B cell (primary cell): ENCODE measurements at regions not wholly inside any gene's neighbourhood (a gene's known extent, or its start where the extent isn't known, plus 50 kb on each side); places are given as distances from the start of the nearest gene placed in this dataset.

Experiments
- ATAC-seq: fragments of 200-7000 bp; cut with Tn5 transposase; one replicate; pipeline ENCODE4 v1.10.0; 2021; ENCODE audit warnings: low read depth, mild to moderate bottlenecking, moderate number of reproducible peaks, moderate library complexity
- CTCF ChIA-PET: fragments of 350-600 bp; sonication (Branson Sonifier 250); formaldehyde crosslinking; loops from one replicate; lab custom pipeline; 2021; ENCODE audit warnings: antibody characterized with exemption, inconsistent platforms; lab: Charles Lee
- POLR2A ChIA-PET: fragments of 350-600 bp; sonication (Branson Sonifier 250); formaldehyde crosslinking; loops from one replicate; lab custom pipeline; 2021; ENCODE audit warnings: antibody characterized with exemption; lab: Charles Lee
- DNase-seq: peaks from one replicate; pipeline ENCODE4 v3.0.0; 2013
- H2AFZ ChIP-seq: 2 replicates; pipeline ENCODE4 v1.6.1; 2012; ENCODE audit warnings: mild to moderate bottlenecking, low read depth, low read length; ENCODE audit not compliant: insufficient read depth, poor library complexity, severe bottlenecking
- H3K27ac ChIP-seq, 2 donors: 1 replicate in 1 of 2; 2 replicates in 1 of 2; pipeline ENCODE4 v1.5.1; 2012 to 2013; ENCODE audit warnings: low read length in 2 of 2, mild to moderate bottlenecking in 2 of 2, moderate library complexity in 1 of 2
- H3K27me3 ChIP-seq, 4 experiments: fragments of 200-600 bp in 1 of 4; sonication (generic) in 1 of 4; replicated peaks in 1 of 4; 1 replicate in 2 of 4; 2 replicates in 2 of 4; pipeline versions ENCODE4 v1.6.1 to v1.7.0; 2013 to 2016; ENCODE audit warnings: low read length in 3 of 4, mild to moderate bottlenecking in 2 of 4, mixed read lengths in 1 of 4, moderate library complexity in 1 of 4; ENCODE audit not compliant: insufficient read depth in 4 of 4, control insufficient read depth in 3 of 4; ENCODE audit errors: control extremely low read depth in 1 of 4
- H3K36me3 ChIP-seq, 2 experiments: replicated peaks in 1 of 2; 1 replicate in 1 of 2; 2 replicates in 1 of 2; pipeline versions ENCODE4 v1.6.1 to v1.7.1; 2013; ENCODE audit warnings: low read length in 1 of 2; ENCODE audit not compliant: insufficient read depth in 2 of 2, control insufficient read depth in 1 of 2; ENCODE audit errors: control extremely low read depth in 1 of 2, extremely low read depth in 1 of 2
- H3K4me1 ChIP-seq, 2 donors: fragments of 200-600 bp in 1 of 2; sonication (generic) in 1 of 2; 1 replicate in 1 of 2; 2 replicates in 1 of 2; pipeline versions ENCODE4 v1.5.1 to v1.6.1; 2013 to 2017; ENCODE audit warnings: low read length in 2 of 2; ENCODE audit not compliant: control insufficient read depth in 2 of 2, insufficient read depth in 2 of 2
- H3K4me2 ChIP-seq: replicated peaks from 2 replicates; pipeline ENCODE3; 2012; ENCODE audit warnings: mild to moderate bottlenecking, low read depth, low read length; ENCODE audit not compliant: poor library complexity, severe bottlenecking
- H3K4me3 ChIP-seq, 5 experiments: fragments of 200-600 bp in 1 of 5; sonication (generic) in 1 of 5; 1 replicate in 3 of 5; 2 replicates in 2 of 5; pipeline versions ENCODE4 v1.5.1 to v1.7.0; 2011 to 2016; ENCODE audit warnings: low read length in 4 of 5, mild to moderate bottlenecking in 4 of 5, low read depth in 2 of 5, control low read depth in 1 of 5, moderate library complexity in 1 of 5; ENCODE audit not compliant: insufficient read depth in 1 of 5; ENCODE audit errors: control extremely low read depth in 1 of 5, extremely low read depth in 1 of 5
- H3K79me2 ChIP-seq: fragments of 200-600 bp; sonication (generic); one replicate; pipeline ENCODE4 v1.6.0; 2016; ENCODE audit warnings: low read length; ENCODE audit not compliant: control insufficient read depth, insufficient read depth
- H3K9ac ChIP-seq: fragments of 200-600 bp; sonication (generic); 2 replicates; pipeline ENCODE4 v1.6.1; 2017; ENCODE audit warnings: mild to moderate bottlenecking, low read length, moderate library complexity
- H3K9me3 ChIP-seq, 3 donors: one replicate each; pipeline versions ENCODE4 v1.6.1 to v1.7.1; 2013; ENCODE audit warnings: low read length in 2 of 3; ENCODE audit not compliant: control insufficient read depth in 2 of 3, insufficient read depth in 1 of 3; ENCODE audit errors: control extremely low read depth in 1 of 3
- H4K20me1 ChIP-seq: 2 replicates; pipeline ENCODE4 v1.6.0; 2012; ENCODE audit warnings: mild to moderate bottlenecking, low read length; ENCODE audit not compliant: insufficient read depth, control insufficient read depth, poor library complexity, severe bottlenecking
- H3K27ac Mint-ChIP-seq: one replicate; pipeline ENCODE4 v1.8.0; 2021; ENCODE audit warnings: mixed read lengths
- H3K27me3 Mint-ChIP-seq: one replicate; pipeline ENCODE4 v1.8.0; 2021; ENCODE audit warnings: mixed read lengths
- H3K4me1 Mint-ChIP-seq: one replicate; pipeline ENCODE4 v1.8.0; 2021; ENCODE audit warnings: mixed read lengths
- H3K4me3 Mint-ChIP-seq: one replicate; pipeline ENCODE4 v1.8.0; 2021; ENCODE audit warnings: mixed read lengths
- H3K9me3 Mint-ChIP-seq: one replicate; pipeline ENCODE4 v1.8.0; 2022; ENCODE audit warnings: mixed read lengths; ENCODE audit not compliant: insufficient read depth
- CTCF ChIP-seq: fragments of 200-600 bp; IDR thresholded peaks from one replicate; pipeline ENCODE4 v1.8.0; 2022; ENCODE audit warnings: antibody characterized with exemption, mild to moderate bottlenecking
- EZH2 ChIP-seq: IDR thresholded peaks from 2 replicates; pipeline ENCODE4 v1.6.1; 2012; ENCODE audit warnings: borderline replicate concordance, low read depth, mild to moderate bottlenecking, moderate library complexity, low read length; ENCODE audit not compliant: insufficient read depth, poor library complexity, severe bottlenecking
- WGBS: methylation state at CpG from one replicate; pipeline ENCODE4 v1.1.5; 2013; ENCODE audit warnings: missing lambda C conversion rate; ENCODE audit not compliant: insufficient coverage; 5-methylcytosine and 5-hydroxymethylcytosine counted together
- intact Hi-C: fragments of 100-400 bp; cut with micrococcal nuclease; formaldehyde crosslinking; loops from one replicate; pipeline ENCODE4 v1.10.0; 2022

- Histone ChIP-seq H2AFZ (no peak overlapping the region), H3K4me1 (peaks cover 7 to 14% of the 10 kb centered on the region in 2 donors), H3K27ac (no peak overlapping the region), H3K9ac (no peak overlapping the region), H3K4me3 (no peak overlapping the region), H3K27me3 (no peaks in the 10 kb centered on the region), H3K79me2 (no peaks in the 10 kb centered on the region), H3K4me2 (no peak overlapping the region), H3K9me3 (peaks cover 0 to 4% (median 0%) of the 10 kb centered on the region in 3 donors), H4K20me1 (no peaks in the 10 kb centered on the region), H3K36me3 (no peaks in the 10 kb centered on the region)
- Mint-ChIP-seq H3K9me3 (no peaks in the 10 kb centered on the region), H3K4me1 (peaks cover 10% of the 10 kb centered on the region), H3K27me3 (no peaks in the 10 kb centered on the region), H3K27ac (no peak overlapping the region), H3K4me3 (no peak overlapping the region)
- ATAC-seq (no peak), DNase-seq (no peak)
- POLR2A ChIA-PET, result no interaction called here
- CTCF ChIA-PET, result no interaction called here
- TF ChIP-seq CTCF (no peak), EZH2 (no peak)
- WGBS, result 100% methylated on average over 1 of the region's 2 CpGs
- intact Hi-C loops, result no loop called here
Measured at GRCh38 chr13:79802389-79803085, 321.6 kb downstream of the NDFIP2 start.

GRCh38 chr13:79799059-79799867, 318.3 kb downstream of the NDFIP2 start:
- no peaks in the 10 kb centered on the region for H3K9me3 Mint-ChIP-seq
- no peak overlapping the region for H3K4me3 Mint-ChIP-seq
- Histone ChIP-seq H3K27ac (no peak overlapping the region), H4K20me1 (no peaks in the 10 kb centered on the region), H3K79me2 (no peaks in the 10 kb centered on the region), H3K27me3 (no peaks in the 10 kb centered on the region), H3K9ac (no peak overlapping the region), H3K4me3 (no peak overlapping the region), H2AFZ (no peak overlapping the region), H3K9me3 (no peaks in the 10 kb centered on the region), H3K36me3 (no peaks in the 10 kb centered on the region), H3K4me2 (no peak overlapping the region), H3K4me1 (peaks cover 7 to 14% of the 10 kb centered on the region in 2 donors)
- 100% methylated on average over 1 of the region's 2 CpGs for WGBS
- no peaks in the 10 kb centered on the region for H3K27me3 Mint-ChIP-seq
- TF ChIP-seq EZH2 (no peak), CTCF (no peak)
- POLR2A ChIA-PET, result no interaction called here
- peaks cover 10% of the 10 kb centered on the region for H3K4me1 Mint-ChIP-seq
- CTCF ChIA-PET, result no interaction called here
- no peak for DNase-seq
- ATAC-seq, result no peak
- no peak overlapping the region for H3K27ac Mint-ChIP-seq
- intact Hi-C loops, result no loop called here
